ENCODE measurements at regions not wholly inside any gene's neighbourhood (a gene's known extent, or its start where the extent isn't known, plus 50 kb on each side); places are given as distances from the start of the nearest gene placed in this dataset.

DNA sequence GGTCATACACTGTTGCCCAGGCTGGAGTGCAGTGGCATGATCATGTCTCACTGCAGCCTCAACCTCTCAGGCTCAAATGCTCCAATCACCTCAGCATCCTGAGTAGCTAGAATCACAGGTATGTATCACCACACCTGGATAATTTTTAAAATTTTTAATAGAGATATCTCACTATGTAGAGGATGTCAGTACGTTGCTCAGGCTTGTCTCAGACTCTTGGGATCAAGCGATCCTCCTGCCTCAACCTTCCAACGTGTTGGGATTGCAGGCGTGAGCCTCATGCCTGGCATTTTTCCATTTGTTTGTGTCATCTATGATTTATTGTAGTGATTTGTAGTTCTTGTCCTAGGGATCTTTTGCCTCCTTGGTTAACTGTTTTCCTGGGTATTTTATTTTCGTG is 985.2 kb upstream of the B3GALT2 start:
- TF ChIP-seq EZH2 (IDR thresholded peaks at IDR 0.05) (no peak), CTCF (IDR thresholded peaks at IDR 0.05) (no peak), EZH2phosphoT487 (IDR thresholded peaks at IDR 0.05) (no peak)

All from neural progenitor cell (in vitro differentiated cells).